ENCODE measurements at regions not wholly inside any gene's neighbourhood (a gene's known extent, or its start where the extent isn't known, plus 50 kb on each side); places are given as distances from the start of the nearest gene placed in this dataset.

DNA sequence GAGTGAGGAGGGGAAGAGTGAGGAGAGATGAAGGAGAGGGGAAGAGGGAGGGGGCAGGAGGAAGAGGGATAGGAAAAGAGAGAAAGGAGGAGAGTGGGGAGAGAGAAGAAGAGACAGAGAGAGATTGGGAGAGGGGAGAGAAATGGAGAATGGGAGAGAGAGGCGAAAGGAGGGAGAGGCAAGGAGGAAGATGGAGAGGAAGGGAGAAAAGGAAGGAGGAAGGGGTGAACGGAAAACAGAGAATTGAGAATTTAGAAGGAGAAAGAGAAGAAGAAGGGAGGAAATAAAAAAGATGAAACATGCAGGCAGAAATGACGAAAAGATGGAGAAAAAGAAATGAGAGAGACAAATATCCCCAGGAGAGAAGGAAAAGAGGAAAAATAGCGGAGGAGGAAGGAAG lies 502.8 kb downstream of the MN1 start:
- H3K4me3 ChIP-seq: no peak overlapping the region
- H3K9me3 ChIP-seq: no peaks in the 10 kb centered on the region
- no peaks in the 10 kb centered on the region for H3K36me3 ChIP-seq (replicated peaks)
- H3K27me3 ChIP-seq (ENCODE audit: low read depth): peaks cover 25% of the 10 kb centered on the region
- in situ Hi-C loops (cut with MboI; ENCODE audit: low sequenced_read_pairs): no loop called here
- DNase-seq (ENCODE audit: low spot score in 2 of 2): no peak
- H3K4me1 ChIP-seq: no peaks in the 10 kb centered on the region

DNA sequence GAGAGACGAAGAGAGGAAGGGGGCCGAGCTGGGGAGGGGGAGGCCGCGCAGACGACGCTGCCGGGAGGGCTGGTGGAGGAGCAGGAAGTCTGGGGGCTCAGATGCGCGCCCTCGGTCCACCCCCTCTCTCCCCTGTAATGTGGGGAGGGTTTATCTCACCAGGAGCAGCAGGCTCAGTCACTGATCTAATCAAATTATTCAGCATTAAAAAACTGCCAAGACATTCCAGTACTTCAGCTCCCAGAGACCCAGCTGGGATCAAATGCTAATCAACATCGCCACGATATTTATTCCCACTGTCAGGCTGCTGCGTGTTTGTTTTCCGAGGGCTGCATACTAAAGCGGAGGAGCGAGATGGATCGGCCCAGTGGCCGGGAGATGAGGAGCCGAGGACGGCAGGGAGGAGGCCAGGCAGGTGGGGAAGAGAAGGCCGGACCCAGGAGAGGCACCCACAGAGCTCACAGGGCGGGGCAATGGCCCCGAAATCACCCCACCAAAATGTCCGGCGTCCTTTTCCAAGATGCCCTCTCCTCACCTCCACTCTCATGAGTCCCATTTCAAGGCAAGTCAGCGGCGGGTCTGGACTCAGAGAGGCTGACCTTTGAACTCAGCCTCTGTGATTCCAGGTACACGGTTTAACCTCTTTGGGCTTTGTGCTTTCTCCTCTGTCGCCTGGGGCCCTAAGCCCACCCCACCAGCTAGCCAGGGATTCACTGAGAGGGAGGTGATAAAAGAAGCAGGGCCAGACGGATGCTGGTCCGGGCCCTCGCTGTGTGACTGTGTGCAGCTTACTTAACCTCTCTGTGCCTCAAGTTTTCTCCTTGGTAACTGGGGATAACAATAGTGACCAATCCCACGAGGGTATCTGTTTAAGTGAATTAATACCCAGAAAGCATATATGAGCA lies 502.1 kb downstream of the MN1 start:
- no peak for DNase-seq (ENCODE audit: low spot score in 2 of 2)
- H3K4me3 ChIP-seq: no peak overlapping the region
- H3K36me3 ChIP-seq (replicated peaks): no peaks in the 10 kb centered on the region
- no peaks in the 10 kb centered on the region for H3K9me3 ChIP-seq
- H3K27me3 ChIP-seq (ENCODE audit: low read depth): peaks cover 25% of the 10 kb centered on the region
- no peaks in the 10 kb centered on the region for H3K4me1 ChIP-seq
- in situ Hi-C loops (cut with MboI; ENCODE audit: low sequenced_read_pairs): no loop called here

DNA sequence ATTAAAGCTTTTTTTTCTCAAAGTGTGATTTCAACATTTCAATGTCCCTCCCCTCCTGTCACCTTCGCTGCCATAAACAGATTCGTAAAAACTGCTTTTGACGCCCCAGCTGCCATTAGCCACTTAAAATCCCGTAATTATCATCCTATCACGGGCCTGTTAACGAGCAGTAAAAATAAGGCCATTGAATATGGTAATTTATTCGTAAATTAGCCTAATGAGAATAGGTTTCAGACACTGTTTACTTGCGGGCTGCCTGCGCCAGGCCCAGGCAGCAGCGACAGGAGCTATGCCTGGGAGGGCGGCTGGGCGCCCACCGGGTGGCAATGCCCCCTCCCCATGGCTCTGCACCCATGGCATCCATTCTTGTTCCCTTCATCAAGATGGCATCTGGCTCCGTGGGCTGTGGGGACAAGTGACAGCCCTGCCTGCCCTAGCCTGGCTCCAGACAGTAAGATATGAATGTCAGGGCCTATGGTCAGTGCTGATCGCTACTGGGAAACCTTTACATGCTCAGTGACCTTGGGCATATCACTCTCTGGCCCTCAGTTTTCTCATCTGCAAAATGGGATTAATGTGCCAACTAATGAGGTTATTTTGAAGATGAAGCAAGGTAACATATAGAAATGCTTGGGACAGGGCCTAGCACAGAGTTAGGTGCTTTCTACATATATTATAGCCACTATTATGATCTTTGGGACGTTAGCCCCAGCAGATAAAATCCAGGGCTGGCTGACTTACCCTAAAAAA lies 500.8 kb downstream of the MN1 start:
- in situ Hi-C loops (cut with MboI; ENCODE audit: low sequenced_read_pairs): no loop called here

DNA sequence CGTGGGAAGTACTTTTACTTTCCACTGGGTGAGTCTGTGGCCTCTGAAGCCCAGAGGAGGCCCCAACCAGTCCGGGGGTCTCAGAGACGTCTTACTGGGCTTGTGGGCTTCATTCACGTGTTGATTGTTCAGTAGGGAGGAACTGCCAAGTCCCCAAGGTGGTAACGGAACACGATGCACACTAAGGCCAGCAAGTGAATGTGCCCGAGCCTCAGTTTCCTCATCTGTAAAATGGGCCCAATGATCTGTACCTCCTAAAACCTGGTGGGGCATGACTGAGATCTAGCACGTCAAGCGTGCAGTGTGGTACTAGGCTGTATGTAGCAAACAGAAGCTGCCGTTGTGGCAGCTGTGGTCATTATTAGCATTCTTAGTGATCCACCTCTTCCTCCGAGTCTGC lies 499.1 kb downstream of the MN1 start:
- Histone ChIP-seq H3K4me1 (no peaks in the 10 kb centered on the region), H3K27me3 (ENCODE audit: low read depth) (peaks cover 13% of the 10 kb centered on the region), H3K4me3 (no peak overlapping the region), H3K36me3 (replicated peaks) (no peaks in the 10 kb centered on the region), H3K9me3 (no peaks in the 10 kb centered on the region)
- no peak for DNase-seq (ENCODE audit: low spot score in 2 of 2)
- in situ Hi-C loops (cut with MboI; ENCODE audit: low sequenced_read_pairs): no loop called here

More for the DNA sequence above, 500.8 kb downstream of the MN1 start:
- no peak for DNase-seq (ENCODE audit: low spot score in 2 of 2)
- Histone ChIP-seq H3K4me3 (no peak overlapping the region), H3K27me3 (ENCODE audit: low read depth) (peaks cover 20% of the 10 kb centered on the region), H3K9me3 (no peaks in the 10 kb centered on the region), H3K36me3 (replicated peaks) (no peaks in the 10 kb centered on the region), H3K4me1 (no peaks in the 10 kb centered on the region)

DNA sequence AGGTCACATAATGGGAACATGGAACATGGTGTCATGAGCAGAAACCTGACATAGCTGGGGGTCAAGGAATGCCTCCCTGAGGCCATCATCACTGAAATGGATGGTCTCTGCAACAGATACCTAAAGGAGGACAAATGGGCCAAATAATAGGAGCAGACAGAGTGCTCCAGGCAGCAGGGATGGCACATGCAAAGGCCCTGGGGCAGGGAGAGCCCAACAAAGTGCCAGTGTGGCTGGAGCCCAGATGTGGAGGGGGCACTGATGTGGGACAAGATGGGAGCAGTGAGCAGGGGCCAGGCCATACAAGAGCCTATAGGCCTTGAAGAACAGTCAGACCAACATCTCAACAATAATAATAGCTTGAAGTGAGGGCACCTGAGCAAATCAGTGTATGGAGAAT lies 497.8 kb downstream of the MN1 start:
- no peaks in the 10 kb centered on the region for H3K4me1 ChIP-seq
- H3K4me3 ChIP-seq: no peak overlapping the region
- no peaks in the 10 kb centered on the region for H3K36me3 ChIP-seq (replicated peaks)
- DNase-seq (ENCODE audit: low spot score in 2 of 2): no peak
- H3K9me3 ChIP-seq: peaks cover 2% of the 10 kb centered on the region; the same call in 1 of the 2 replicates
- H3K27me3 ChIP-seq (ENCODE audit: low read depth): peaks cover 4% of the 10 kb centered on the region
- in situ Hi-C loops (cut with MboI; ENCODE audit: low sequenced_read_pairs): no loop called here

DNA sequence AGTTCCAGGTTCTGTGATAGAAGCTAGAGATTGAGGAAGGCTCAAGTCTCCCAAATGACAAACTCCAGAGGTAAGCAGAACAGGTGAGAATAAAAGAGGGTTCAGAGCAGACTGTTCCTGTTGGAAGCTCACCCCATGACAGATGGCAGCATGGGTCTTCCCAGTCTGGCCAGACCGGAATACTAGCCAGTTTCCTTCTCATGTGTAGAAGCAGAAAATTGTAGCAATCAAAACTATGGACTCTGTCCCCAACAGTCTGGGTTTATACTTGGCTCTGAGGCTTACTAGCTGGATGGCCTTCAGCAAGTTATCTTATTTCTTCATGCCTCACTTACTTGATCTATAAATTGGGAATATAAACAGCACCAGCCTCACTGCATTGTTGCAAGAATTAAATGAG lies 494.8 kb downstream of the MN1 start:
- no peak for DNase-seq (ENCODE audit: low spot score in 2 of 2)
- Histone ChIP-seq H3K4me3 (no peak overlapping the region), H3K36me3 (replicated peaks) (no peaks in the 10 kb centered on the region), H3K4me1 (no peaks in the 10 kb centered on the region), H3K9me3 (peaks cover 3% of the 10 kb centered on the region; the same call in 1 of the 2 replicates), H3K27me3 (ENCODE audit: low read depth) (no peaks in the 10 kb centered on the region)
- in situ Hi-C loops (cut with MboI; ENCODE audit: low sequenced_read_pairs): no loop called here

DNA sequence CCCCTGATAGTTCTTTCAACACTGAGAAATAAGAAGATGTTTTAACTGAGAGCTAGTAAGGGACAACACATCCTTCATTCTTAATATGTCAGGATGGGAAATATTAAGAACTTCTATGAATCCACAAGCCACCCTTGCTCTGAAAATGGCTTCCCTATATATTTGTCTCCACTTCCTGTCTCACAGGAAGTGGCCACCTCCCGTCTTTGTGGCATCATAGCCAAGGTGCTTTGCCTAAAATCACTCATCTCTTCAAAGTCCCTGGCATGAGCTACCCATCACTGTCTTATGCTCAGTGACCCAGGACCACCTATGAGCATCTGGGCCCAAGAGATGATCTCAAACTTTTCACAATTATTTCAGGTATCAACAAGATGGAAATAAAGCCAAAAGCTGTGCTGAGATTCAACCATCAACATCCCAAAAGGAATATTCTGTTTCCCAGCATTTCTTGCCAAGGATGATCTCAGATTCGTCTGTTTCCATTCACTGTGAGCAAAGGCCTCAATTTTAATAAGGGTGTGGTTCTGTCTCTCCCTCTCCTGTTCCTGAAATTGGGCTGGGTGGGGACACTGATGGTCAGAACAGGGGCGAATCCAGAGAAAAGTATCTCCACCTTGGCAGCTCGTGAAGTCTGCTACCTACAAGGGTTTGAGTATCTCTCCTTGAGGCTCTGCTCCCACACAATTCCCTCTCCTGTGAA lies 493.9 kb downstream of the MN1 start:
- Histone ChIP-seq H3K4me1 (no peaks in the 10 kb centered on the region), H3K4me3 (no peak overlapping the region), H3K36me3 (replicated peaks) (no peaks in the 10 kb centered on the region), H3K27me3 (ENCODE audit: low read depth) (no peaks in the 10 kb centered on the region), H3K9me3 (peaks cover 3% of the 10 kb centered on the region; the same call in 1 of the 2 replicates)
- DNase-seq (ENCODE audit: low spot score in 2 of 2): no peak
- in situ Hi-C loops (cut with MboI; ENCODE audit: low sequenced_read_pairs): no loop called here

DNA sequence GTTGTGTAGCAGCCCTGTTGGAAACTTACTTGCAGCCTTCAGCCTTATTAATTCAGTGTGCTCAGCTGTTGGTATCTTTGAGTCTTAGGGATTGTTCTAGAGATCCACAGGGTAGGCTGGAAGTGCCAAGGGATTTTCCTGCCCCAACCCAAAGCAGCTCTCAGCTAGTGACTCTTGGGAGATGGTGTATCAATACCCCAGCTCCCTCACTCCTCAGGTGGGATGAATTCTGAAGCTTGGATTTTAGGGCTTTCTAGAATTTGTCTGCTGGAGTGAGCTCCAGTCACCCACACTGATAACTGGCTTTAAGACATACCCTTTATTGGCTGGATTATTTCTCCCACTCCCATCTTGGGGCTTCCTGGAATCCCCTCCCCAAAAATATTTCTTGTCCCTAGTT lies 493.0 kb downstream of the MN1 start:
- Histone ChIP-seq H3K4me1 (no peaks in the 10 kb centered on the region), H3K27me3 (ENCODE audit: low read depth) (no peaks in the 10 kb centered on the region), H3K4me3 (no peak overlapping the region), H3K9me3 (peaks cover 3% of the 10 kb centered on the region; the same call in 1 of the 2 replicates), H3K36me3 (replicated peaks) (no peaks in the 10 kb centered on the region)
- no peak for DNase-seq (ENCODE audit: low spot score in 2 of 2)
- in situ Hi-C loops (cut with MboI; ENCODE audit: low sequenced_read_pairs): no loop called here

DNA sequence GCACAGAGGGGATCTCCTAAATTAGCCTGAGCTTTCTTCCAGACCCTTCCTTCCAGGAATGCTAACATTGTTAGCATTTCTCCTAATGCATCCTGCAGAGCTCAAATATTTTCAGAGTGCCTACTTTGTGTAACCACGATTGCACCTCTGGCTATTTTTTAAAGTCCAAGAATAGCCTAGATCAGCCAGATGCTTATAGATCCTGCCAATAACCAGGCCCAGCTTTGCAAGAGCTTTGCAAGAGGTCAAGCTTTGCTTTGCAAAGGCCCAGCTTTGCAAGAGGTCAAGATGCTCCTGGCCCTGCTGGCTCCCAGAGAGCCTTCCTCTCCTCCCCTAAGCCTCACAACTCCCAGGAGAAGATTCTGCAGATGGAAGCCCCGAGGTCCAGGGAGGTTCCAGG lies 491.9 kb downstream of the MN1 start:
- no peak overlapping the region for H3K4me3 ChIP-seq
- H3K9me3 ChIP-seq: peaks cover 3% of the 10 kb centered on the region; the same call in 1 of the 2 replicates
- H3K36me3 ChIP-seq (replicated peaks): no peaks in the 10 kb centered on the region
- no peaks in the 10 kb centered on the region for H3K4me1 ChIP-seq
- H3K27me3 ChIP-seq (ENCODE audit: low read depth): no peaks in the 10 kb centered on the region
- in situ Hi-C loops (cut with MboI; ENCODE audit: low sequenced_read_pairs): no loop called here
- DNase-seq (ENCODE audit: low spot score in 2 of 2): no peak

DNA sequence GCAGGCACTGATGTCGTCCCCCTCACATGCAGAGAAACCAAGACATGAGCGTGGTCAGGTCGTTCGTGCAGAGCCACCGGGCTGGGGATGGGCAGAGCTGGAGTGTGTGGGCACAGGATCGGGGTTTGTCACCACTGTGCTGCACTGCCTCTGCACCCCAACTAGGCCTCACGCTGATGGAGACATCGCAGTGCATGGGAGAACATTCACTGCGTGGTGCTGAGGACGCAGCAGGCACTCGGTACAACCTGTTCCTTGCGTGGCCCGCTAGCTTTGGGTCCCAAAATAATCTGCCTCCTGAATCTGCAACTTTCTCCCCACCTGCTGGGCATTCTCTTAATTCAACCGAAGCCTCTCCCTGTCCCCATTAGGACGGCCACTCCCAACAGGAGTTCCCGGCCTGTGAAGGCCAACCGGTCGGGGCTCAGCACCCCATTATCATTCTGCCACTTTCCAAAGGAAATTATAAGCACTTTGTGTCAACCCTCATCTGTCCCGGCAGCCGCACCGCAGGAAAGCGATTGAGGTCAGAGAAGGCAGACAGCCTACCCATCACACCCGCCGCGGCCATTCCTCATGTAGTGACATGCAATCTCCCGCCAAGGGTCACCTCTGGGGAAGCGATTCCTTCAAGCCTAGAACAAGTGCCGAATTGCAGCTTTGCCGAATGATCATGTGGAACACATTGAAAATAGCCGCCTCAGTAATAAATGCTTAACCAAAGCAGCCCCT lies 490.4 kb downstream of the MN1 start:
- H3K36me3 ChIP-seq (replicated peaks): no peaks in the 10 kb centered on the region
- no peak overlapping the region for H3K4me3 ChIP-seq
- H3K9me3 ChIP-seq: peaks cover 3% of the 10 kb centered on the region; the same call in 1 of the 2 replicates
- in situ Hi-C loops (cut with MboI; ENCODE audit: low sequenced_read_pairs): no loop called here
- no peaks in the 10 kb centered on the region for H3K4me1 ChIP-seq
- H3K27me3 ChIP-seq (ENCODE audit: low read depth): no peaks in the 10 kb centered on the region
- DNase-seq (ENCODE audit: low spot score in 2 of 2): no peak

DNA sequence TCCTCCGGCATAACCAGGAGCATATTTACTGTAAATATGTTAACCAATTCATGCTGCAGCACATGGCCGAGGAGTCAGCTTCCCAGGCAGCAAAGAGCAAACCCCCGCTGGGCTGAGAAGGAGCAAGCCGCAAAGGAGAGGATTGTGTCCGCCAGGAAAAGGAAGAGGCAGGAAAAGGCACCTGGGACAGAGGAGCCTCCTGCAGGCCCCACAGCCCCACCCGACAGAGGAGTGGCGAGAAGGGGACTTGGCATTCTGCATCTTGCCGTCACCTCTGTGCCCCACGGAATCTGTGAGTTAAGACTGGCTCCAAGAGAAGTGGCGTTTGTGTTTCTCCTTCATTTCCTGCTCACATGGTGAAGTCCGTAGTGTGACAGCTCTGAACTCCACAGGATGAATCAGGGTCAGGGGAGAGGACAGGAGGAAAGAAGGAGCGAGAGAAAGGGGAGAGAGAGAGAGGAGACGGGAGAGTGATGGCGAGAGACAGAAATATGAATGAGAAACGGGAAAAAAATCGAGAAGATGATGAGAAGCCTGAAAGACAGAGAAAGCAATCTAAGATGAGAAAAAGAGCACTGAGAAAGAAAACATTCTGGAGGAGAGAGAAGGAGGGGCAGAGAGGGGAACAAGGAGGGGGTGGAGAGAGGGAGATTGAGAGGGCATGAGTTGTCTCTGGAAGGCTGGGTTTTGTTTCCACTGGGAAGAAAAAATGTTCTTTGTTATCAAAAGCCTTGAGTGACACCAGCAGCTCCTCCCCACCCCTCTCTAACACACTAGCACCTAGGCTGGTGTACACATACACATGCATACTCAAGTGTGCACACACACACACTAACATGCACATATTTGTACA lies 489.6 kb downstream of the MN1 start:
- Histone ChIP-seq H3K36me3 (replicated peaks) (no peaks in the 10 kb centered on the region), H3K4me1 (no peaks in the 10 kb centered on the region), H3K4me3 (no peak overlapping the region), H3K27me3 (ENCODE audit: low read depth) (no peaks in the 10 kb centered on the region), H3K9me3 (peaks cover 3% of the 10 kb centered on the region; the same call in 1 of the 2 replicates)
- DNase-seq (ENCODE audit: low spot score in 2 of 2): no peak
- in situ Hi-C loops (cut with MboI; ENCODE audit: low sequenced_read_pairs): no loop called here

DNA sequence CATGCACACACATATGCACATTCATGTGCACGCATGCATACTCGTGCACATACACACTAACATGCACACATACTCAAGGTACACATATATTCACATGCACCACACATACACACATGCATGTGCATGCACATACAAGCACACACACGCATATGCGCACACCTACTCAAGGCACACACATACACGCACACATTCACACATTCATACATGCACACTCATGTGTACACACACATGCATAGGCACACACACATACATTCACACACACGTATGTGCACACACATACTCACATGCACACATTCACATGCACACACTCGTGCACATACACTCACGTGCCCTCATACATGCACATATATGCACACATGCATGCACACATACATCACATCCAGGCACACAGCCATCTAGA lies 489.0 kb downstream of the MN1 start:
- Histone ChIP-seq H3K4me1 (no peaks in the 10 kb centered on the region; the same call in 1 of the 2 replicates), H3K36me3 (replicated peaks) (no peaks in the 10 kb centered on the region), H3K9me3 (peaks cover 3% of the 10 kb centered on the region; the same call in 1 of the 2 replicates), H3K27me3 (ENCODE audit: low read depth) (no peaks in the 10 kb centered on the region), H3K4me3 (no peak overlapping the region)
- no peak for DNase-seq (ENCODE audit: low spot score in 2 of 2)
- in situ Hi-C loops (cut with MboI; ENCODE audit: low sequenced_read_pairs): no loop called here
